ENCODE measurements at regions not wholly inside any gene's neighbourhood (a gene's known extent, or its start where the extent isn't known, plus 50 kb on each side); places are given as distances from the start of the nearest gene placed in this dataset.
"Not testable (repeated sequence)": the region's sequence is repeated elsewhere in the genome, so short reads cannot be mapped to it uniquely, and the experiment has no call there.

DNA sequence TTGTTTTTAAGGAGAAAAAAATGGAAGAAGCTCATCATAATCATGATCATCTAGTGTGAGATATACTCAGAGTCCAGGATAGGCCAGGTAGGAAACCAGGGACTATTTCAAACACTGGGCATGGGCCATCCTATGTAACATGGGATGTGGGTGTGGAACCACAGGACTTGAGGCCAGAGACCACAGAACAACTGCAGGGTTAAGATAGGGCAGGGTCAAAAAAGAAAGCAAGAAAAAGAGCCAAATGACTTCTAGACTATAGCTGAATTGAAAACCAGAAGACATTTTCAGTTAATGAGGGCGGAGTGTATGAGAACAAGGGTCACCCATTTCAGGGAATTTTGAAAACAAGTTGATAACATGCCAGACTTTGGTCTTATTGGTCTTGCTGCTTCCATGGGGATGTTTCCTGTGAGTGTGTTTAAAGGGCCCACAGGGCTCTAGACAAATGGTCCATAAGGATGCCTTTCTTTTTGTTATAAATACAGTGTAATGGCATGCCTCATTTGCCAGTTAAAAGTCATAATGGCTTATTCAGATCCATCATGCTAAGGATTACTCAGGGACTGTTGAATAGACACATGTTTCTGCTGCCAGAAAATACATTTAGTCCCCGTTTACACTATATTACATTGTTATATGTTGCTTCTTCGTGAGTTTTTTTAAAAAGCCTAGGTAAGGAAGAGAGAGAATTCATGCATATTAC lies 182.0 kb upstream of the C21orf91 start:
- DNase-seq: no peak
- Mint-ChIP-seq H3K9me3 (peaks cover 0 to 11% (median 1%) of the 10 kb centered on the region in 11 donors), H3K4me3 (no peak overlapping the region), H3K27me3 (peaks cover 0 to 5% (median 0%) of the 10 kb centered on the region in 5 donors), H3K4me1 (no peaks in the 10 kb centered on the region), H3K27ac (no peak overlapping the region), H3K36me3 (no peaks in the 10 kb centered on the region)
- no peak for ATAC-seq
- POLR2A ChIA-PET: no interaction called here
- Histone ChIP-seq H3K27ac (ENCODE audit: low read depth, low read length) (no peak overlapping the region), H3K36me3 (ENCODE audit: control insufficient read depth in 2 of 3, insufficient read depth in 3 of 3, low read length in 3 of 3) (no peaks in the 10 kb centered on the region), H3K4me1 (ENCODE audit: control insufficient read depth in 2 of 2, insufficient read depth in 2 of 2, low read length in 2 of 2) (no peaks in the 10 kb centered on the region), H3K4me3 (ENCODE audit: low read length) (no peak overlapping the region), H3K27me3 (ENCODE audit: control insufficient read depth in 2 of 2, insufficient read depth in 2 of 2, low read length in 2 of 2) (no peaks in the 10 kb centered on the region), H3K9me3 (ENCODE audit: control insufficient read depth in 2 of 3, low read length in 3 of 3) (no peaks in the 10 kb centered on the region)
- CTCF ChIA-PET: no interaction called here
- intact Hi-C loops (cut with micrococcal nuclease): no loop called here

DNA sequence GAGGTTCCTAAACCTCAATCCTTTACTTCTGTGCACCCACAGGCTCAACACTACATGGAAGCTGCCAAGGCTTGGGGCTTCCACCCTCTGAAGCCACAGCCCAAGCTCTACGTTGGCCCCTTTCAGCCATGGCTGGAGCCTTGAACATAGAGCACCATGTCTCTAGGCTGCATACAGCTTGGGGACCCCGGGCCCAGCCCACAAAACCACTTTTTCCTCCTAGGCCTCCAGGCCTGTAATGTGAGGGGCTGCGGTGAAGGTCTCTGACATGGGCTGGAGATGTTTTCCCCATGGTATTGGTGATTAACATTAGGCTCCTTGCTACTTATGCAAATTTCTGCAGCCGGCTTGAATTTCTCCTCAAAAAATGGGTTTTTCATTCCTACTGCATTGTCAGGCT lies 179.4 kb upstream of the C21orf91 start:
- ATAC-seq; POLR2A ChIA-PET; H3K36me3 ChIP-seq (ENCODE audit: control insufficient read depth in 2 of 3, insufficient read depth in 3 of 3, low read length in 3 of 3); H3K27ac ChIP-seq (ENCODE audit: low read depth, low read length); H3K27ac Mint-ChIP-seq; H3K27me3 ChIP-seq (ENCODE audit: control insufficient read depth in 2 of 2, insufficient read depth in 2 of 2, low read length in 2 of 2); H3K36me3 Mint-ChIP-seq; H3K4me3 Mint-ChIP-seq; CTCF ChIA-PET; H3K9me3 ChIP-seq (ENCODE audit: control insufficient read depth in 2 of 3, low read length in 3 of 3); H3K4me1 ChIP-seq (ENCODE audit: control insufficient read depth in 2 of 2, insufficient read depth in 2 of 2, low read length in 2 of 2); H3K4me3 ChIP-seq (ENCODE audit: low read length); H3K4me1 Mint-ChIP-seq; intact Hi-C loops (cut with micrococcal nuclease); H3K27me3 Mint-ChIP-seq; DNase-seq: not testable (repeated sequence)
- peaks cover 0 to 18% (median 6%) of the 10 kb centered on the region in 11 donors for H3K9me3 Mint-ChIP-seq

DNA sequence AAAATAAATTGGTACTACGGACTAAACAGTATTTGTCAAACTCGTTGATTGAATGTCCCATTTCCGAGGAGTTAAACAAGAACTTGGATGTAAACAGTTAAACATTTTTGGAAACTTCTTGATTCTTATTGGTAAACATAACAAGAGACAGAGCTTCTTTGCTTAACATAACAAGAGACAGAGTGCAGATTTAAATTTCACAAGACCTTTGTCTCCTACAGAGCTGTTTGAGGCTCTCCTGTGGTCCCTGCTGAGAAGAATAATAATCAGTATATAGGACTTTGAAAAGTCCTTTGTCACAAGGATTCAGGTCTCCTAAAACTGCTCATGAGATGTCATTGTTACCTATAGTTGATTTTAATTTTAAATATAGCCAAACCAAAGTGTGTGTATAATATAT lies 170.6 kb upstream of the C21orf91 start:
- POLR2A ChIA-PET: no interaction called here
- Mint-ChIP-seq H3K4me3 (no peak overlapping the region), H3K27ac (no peak overlapping the region), H3K9me3 (peaks cover 1 to 22% (median 11%) of the 10 kb centered on the region in 11 donors), H3K4me1 (no peaks in the 10 kb centered on the region), H3K36me3 (no peaks in the 10 kb centered on the region), H3K27me3 (peaks cover 0 to 5% (median 0%) of the 10 kb centered on the region in 5 donors)
- no peak for DNase-seq
- Histone ChIP-seq H3K9me3 (ENCODE audit: control insufficient read depth in 2 of 3, low read length in 3 of 3) (no peaks in the 10 kb centered on the region), H3K4me3 (ENCODE audit: low read length) (no peak overlapping the region), H3K4me1 (ENCODE audit: control insufficient read depth in 2 of 2, insufficient read depth in 2 of 2, low read length in 2 of 2) (no peaks in the 10 kb centered on the region), H3K36me3 (ENCODE audit: control insufficient read depth in 2 of 3, insufficient read depth in 3 of 3, low read length in 3 of 3) (no peaks in the 10 kb centered on the region), H3K27me3 (ENCODE audit: control insufficient read depth in 2 of 2, insufficient read depth in 2 of 2, low read length in 2 of 2) (no peaks in the 10 kb centered on the region), H3K27ac (ENCODE audit: low read depth, low read length) (no peak overlapping the region)
- CTCF ChIA-PET: no interaction called here
- intact Hi-C loops (cut with micrococcal nuclease): no loop called here
- no peak for ATAC-seq

DNA sequence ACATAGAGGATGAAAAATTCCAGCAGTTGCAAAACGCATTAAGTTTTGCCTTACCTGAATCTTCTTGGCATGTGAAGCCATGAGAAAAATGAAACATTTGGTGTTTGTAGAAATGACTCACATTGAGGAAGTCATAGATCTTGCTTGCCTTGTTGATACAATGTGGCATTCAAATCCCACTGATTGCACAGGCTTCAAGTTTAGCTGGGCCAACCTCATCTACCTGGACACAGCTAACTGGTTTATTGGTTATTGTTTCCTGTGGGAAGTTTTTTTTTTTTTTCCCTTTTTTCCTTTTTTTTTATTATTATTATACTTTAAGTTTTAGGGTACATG lies 168.9 kb upstream of the C21orf91 start:
- ATAC-seq: no peak
- DNase-seq: no peak
- H3K9me3 ChIP-seq (ENCODE audit: control insufficient read depth in 2 of 3, low read length in 3 of 3): no peaks in the 10 kb centered on the region
- no peaks in the 10 kb centered on the region for H3K4me1 Mint-ChIP-seq
- no peak overlapping the region for H3K4me3 ChIP-seq (ENCODE audit: low read length)
- no peak overlapping the region for H3K27ac ChIP-seq (ENCODE audit: low read depth, low read length)
- POLR2A ChIA-PET: interaction anchor here (0.6 kb wide), 1 partner anchor 573 kb away, joined by 3 read pairs; no protein-coding TSS in a partner anchor
- no peak overlapping the region for H3K27ac Mint-ChIP-seq
- H3K4me1 ChIP-seq (ENCODE audit: control insufficient read depth in 2 of 2, insufficient read depth in 2 of 2, low read length in 2 of 2): no peaks in the 10 kb centered on the region
- no peaks in the 10 kb centered on the region for H3K36me3 ChIP-seq (ENCODE audit: control insufficient read depth in 2 of 3, insufficient read depth in 3 of 3, low read length in 3 of 3)
- intact Hi-C loops (cut with micrococcal nuclease): no loop called here
- no peak overlapping the region for H3K4me3 Mint-ChIP-seq
- H3K27me3 Mint-ChIP-seq: peaks cover 0 to 2% (median 0%) of the 10 kb centered on the region in 5 donors
- H3K36me3 Mint-ChIP-seq: no peaks in the 10 kb centered on the region
- peaks cover 0 to 13% (median 4%) of the 10 kb centered on the region in 11 donors for H3K9me3 Mint-ChIP-seq
- CTCF ChIA-PET: no interaction called here
- no peaks in the 10 kb centered on the region for H3K27me3 ChIP-seq (ENCODE audit: control insufficient read depth in 2 of 2, insufficient read depth in 2 of 2, low read length in 2 of 2)

DNA sequence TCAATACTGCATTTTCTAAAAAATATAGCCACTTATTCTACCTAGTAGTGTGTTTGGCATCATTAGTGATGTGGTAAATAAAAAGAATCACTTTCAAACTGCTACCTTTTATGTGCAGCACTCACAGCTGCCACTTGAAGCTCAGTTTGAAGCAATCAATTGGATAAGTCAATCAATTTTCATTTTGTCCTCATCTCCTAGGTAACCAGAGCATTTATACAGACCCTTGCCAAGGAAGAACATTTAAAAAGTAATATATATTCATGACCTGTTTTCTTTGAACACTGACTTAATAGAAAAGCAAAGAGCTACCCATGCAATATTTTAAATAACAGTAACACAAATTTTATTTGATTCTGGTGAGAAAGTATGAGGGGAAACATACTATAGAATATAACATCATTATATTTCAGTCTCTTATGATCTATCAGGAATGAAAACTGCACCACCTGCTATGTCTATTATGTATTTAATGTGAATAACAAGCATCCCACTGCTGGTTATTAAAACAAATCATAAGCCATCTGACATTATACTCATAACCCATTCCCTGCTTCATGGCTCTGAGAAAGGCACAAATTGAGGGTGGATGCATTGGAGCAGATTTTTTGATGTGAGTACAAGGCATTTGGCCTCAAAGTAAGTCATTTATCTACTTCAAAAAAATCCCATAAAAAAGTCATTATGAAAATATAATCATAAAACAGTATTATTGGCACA lies 168.4 kb upstream of the C21orf91 start:
- Mint-ChIP-seq H3K4me3 (no peak overlapping the region), H3K9me3 (peaks cover 0 to 13% (median 4%) of the 10 kb centered on the region in 11 donors), H3K27me3 (no peaks in the 10 kb centered on the region), H3K27ac (no peak overlapping the region), H3K4me1 (no peaks in the 10 kb centered on the region), H3K36me3 (no peaks in the 10 kb centered on the region)
- Histone ChIP-seq H3K9me3 (ENCODE audit: control insufficient read depth in 2 of 3, low read length in 3 of 3) (no peaks in the 10 kb centered on the region), H3K27ac (ENCODE audit: low read depth, low read length) (no peak overlapping the region), H3K36me3 (ENCODE audit: control insufficient read depth in 2 of 3, insufficient read depth in 3 of 3, low read length in 3 of 3) (no peaks in the 10 kb centered on the region), H3K27me3 (ENCODE audit: control insufficient read depth in 2 of 2, insufficient read depth in 2 of 2, low read length in 2 of 2) (no peaks in the 10 kb centered on the region), H3K4me3 (ENCODE audit: low read length) (no peak overlapping the region), H3K4me1 (ENCODE audit: control insufficient read depth in 2 of 2, insufficient read depth in 2 of 2, low read length in 2 of 2) (no peaks in the 10 kb centered on the region)
- POLR2A ChIA-PET: interaction anchor here (0.6 kb wide), 1 partner anchor 573 kb away, joined by 3 read pairs; no protein-coding TSS in a partner anchor
- DNase-seq (no peak), ATAC-seq (no peak)
- intact Hi-C loops (cut with micrococcal nuclease): no loop called here
- CTCF ChIA-PET: no interaction called here

DNA sequence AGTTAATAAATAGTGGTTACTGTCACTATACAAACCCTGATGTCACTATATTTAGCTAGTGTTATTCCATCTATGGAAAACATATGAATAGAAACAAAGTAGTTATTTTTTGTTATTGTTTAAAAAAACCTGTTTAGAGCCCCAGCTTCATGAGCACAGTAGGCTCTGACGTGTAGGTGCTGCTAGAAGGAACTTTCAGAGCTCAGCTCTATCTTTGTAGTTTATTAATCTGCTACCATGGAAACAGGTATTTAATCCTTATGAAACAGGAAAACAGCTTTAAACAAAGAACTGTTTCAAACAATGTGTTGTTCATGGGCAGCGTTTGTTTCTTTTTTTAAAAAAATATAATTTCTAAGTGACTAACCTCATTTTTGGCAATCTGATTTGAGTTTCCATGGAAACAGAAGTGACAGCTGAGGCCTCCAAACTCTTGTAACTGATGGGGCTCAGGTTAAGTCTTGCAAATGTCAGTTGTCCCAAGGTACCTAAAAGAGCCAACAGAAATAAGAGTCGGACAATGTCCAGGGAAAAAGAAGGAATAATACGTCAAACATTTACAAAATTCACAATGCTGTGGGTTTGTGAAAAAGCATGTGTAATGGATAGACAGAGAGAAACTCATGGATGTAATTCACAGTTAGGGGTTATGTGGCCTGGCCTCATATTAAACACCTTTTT lies 162.0 kb upstream of the C21orf91 start:
- ChIA-PET CTCF (no interaction called here), POLR2A (no interaction called here)
- no peaks in the 10 kb centered on the region for H3K36me3 ChIP-seq (ENCODE audit: control insufficient read depth in 2 of 3, insufficient read depth in 3 of 3, low read length in 3 of 3)
- H3K4me1 ChIP-seq (ENCODE audit: control insufficient read depth in 2 of 2, insufficient read depth in 2 of 2, low read length in 2 of 2): no peaks in the 10 kb centered on the region
- no peaks in the 10 kb centered on the region for H3K27me3 Mint-ChIP-seq
- H3K36me3 Mint-ChIP-seq: no peaks in the 10 kb centered on the region
- peaks cover 0 to under 1% (median 0%) of the 10 kb centered on the region in 11 donors for H3K9me3 Mint-ChIP-seq
- H3K4me3 Mint-ChIP-seq: no peak overlapping the region
- H3K27me3 ChIP-seq (ENCODE audit: control insufficient read depth in 2 of 2, insufficient read depth in 2 of 2, low read length in 2 of 2): no peaks in the 10 kb centered on the region
- ATAC-seq (no peak), DNase-seq (no peak)
- H3K4me1 Mint-ChIP-seq: no peaks in the 10 kb centered on the region
- H3K27ac ChIP-seq (ENCODE audit: low read depth, low read length): no peak overlapping the region
- no peak overlapping the region for H3K27ac Mint-ChIP-seq
- H3K4me3 ChIP-seq (ENCODE audit: low read length): no peak overlapping the region
- intact Hi-C loops (cut with micrococcal nuclease): no loop called here
- no peaks in the 10 kb centered on the region for H3K9me3 ChIP-seq (ENCODE audit: control insufficient read depth in 2 of 3, low read length in 3 of 3)
